GM12875 (cell line): ENCODE measurements at regions not wholly inside any gene's neighbourhood (a gene's known extent, or its start where the extent isn't known, plus 50 kb on each side); places are given as distances from the start of the nearest gene placed in this dataset.

Experiments
- H3K4me3 ChIP-seq: one replicate; pipeline ENCODE4 v1.5.1; 2011; ENCODE audit warnings: low read depth, low read length, control low read depth
- TF ChIP-seq, protein P1 (sequence below): IDR thresholded peaks from 2 replicates; pipeline ENCODE4 v1.5.1; 2011; ENCODE audit warnings: low read depth, mild to moderate bottlenecking, control low read depth, inconsistent platforms, low read length, moderate library complexity, borderline replicate concordance; ENCODE audit not compliant: insufficient read depth

DNA sequence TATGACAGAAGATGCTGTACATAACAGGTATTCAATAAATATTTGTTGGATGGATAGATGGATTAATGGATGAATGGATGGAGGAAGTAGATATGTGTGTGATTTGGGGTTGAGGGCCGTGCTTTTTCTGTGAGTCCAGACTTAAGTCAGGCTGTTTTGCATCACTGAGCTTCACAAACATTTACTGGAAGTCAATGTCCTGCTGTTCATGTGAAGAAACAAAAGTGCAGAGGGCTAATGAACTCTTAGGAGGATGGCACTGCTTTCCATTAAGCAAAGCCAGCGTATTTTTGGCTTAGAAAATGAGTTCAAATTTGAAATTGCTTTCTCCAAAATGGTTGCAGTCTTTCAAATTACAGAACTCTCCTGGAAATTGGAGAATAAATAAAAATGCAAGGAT is 260.6 kb upstream of the SASH1 start:
- TF ChIP-seq, protein P1, sequence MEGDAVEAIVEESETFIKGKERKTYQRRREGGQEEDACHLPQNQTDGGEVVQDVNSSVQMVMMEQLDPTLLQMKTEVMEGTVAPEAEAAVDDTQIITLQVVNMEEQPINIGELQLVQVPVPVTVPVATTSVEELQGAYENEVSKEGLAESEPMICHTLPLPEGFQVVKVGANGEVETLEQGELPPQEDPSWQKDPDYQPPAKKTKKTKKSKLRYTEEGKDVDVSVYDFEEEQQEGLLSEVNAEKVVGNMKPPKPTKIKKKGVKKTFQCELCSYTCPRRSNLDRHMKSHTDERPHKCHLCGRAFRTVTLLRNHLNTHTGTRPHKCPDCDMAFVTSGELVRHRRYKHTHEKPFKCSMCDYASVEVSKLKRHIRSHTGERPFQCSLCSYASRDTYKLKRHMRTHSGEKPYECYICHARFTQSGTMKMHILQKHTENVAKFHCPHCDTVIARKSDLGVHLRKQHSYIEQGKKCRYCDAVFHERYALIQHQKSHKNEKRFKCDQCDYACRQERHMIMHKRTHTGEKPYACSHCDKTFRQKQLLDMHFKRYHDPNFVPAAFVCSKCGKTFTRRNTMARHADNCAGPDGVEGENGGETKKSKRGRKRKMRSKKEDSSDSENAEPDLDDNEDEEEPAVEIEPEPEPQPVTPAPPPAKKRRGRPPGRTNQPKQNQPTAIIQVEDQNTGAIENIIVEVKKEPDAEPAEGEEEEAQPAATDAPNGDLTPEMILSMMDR, result no peak
- H3K4me3 ChIP-seq, result no peak overlapping the region

DNA sequence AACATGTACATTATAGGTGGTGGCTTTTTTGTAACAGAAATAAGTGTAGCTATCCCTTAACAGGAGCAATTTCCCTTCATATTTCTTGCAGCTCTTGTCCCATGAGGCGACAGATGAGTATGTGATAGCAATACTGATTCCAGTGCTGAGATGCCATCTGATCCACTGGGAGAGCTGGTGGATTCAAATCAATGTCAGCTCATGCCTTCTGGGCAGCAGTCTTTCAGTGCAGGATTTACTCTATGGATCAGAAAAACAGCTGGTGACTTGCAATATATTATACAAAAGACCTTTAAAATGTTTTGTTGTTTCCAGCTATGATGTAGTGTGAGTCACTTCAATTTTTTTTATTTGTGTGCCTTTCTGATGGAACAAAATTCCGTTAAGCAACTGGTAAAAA is 259.9 kb upstream of the SASH1 start:
- TF ChIP-seq, protein P1, result no peak
- no peak overlapping the region for H3K4me3 ChIP-seq

DNA sequence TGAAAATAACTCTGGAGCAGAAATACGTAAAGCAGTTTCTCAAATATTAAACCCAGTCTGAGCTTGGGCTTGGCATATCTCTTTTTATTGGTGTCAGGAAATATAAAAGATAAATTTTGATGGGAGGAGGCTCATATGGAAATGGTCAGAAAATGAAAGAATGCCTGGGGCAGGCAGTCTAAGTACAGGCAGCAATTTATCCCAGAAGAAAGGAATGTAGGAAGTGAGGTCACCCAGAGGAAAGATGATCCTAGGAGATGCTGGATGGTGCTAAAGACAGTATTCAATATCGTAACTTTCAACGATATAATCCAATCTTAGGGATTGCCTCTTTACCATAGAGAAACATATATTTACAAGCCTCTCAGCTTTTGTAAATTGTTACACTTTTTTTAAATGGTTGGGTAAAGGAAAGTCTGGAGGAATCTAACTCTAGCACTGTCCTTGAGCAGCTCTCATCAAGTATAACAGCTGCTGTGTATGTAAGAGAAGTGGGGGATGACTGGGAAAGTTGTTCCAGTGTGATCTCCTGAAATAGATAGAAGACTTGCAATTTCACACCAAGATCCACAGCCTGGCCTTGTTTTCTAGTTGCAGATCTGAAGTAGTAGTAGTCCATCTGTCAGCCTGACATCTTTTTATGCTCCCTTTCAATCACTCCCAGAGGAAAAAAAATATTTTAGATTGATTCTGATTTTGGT is 256.9 kb upstream of the SASH1 start:
- TF ChIP-seq, protein P1, result no peak
- H3K4me3 ChIP-seq, result no peak overlapping the region

DNA sequence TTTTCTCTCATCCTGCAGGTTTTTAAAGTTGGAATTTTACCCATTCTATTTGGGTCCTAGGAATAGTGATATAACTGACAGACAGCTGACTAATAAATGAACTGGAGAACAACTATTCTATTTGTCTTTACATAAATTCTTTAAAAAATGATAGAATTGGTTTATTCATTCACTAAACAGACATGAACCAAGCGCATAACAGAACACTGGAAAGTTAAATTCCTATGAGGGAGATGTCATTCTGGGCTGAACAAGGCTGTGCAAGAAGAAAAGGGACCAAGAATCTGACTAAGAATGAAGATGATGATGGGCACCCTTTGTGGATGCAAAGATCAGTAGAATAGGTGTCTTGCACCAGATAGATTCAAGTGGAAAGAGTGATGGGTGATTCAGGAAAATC is 256.3 kb upstream of the SASH1 start:
- TF ChIP-seq, protein P1, result no peak
- no peak overlapping the region for H3K4me3 ChIP-seq

DNA sequence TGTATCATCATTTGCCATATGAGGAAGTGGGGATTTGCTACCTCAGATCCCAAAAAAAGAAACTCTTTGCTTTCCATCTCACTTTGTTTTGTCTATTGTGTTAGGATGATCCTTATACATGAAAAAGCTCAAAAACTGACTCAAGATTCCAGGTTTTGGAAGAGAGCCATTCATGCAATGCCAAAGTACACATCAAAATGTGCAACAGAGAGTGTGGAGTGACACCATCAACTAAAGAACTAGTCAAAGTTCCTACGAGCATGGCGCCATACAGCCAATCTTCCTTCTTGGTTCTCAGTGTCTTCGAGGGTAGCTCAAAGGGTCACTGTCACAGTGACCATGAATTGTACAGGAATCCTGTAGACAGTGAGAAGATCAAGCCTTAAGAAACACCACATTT is 255.8 kb upstream of the SASH1 start:
- H3K4me3 ChIP-seq, result no peak overlapping the region
- TF ChIP-seq, protein P1, result no peak

DNA sequence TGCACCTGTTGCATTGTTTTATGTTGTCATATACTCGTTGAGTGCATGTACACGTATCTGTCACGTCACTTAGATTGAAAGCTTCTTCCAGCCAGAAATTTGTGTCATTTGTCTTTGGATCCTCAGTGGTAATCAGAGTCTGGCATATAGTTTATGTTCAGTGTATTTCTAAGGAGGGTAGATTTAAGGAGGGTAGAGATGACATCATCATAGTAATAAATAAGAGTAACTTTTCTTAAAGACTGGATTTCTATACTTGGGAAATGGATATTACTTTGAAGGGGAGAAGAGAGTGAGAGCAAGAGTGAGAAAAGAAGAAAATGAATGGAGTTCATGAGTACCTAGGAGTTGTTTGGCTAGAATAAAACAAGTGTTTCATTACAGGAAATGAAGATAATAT is 255.0 kb upstream of the SASH1 start:
- TF ChIP-seq, protein P1, result no peak
- no peak overlapping the region for H3K4me3 ChIP-seq

DNA sequence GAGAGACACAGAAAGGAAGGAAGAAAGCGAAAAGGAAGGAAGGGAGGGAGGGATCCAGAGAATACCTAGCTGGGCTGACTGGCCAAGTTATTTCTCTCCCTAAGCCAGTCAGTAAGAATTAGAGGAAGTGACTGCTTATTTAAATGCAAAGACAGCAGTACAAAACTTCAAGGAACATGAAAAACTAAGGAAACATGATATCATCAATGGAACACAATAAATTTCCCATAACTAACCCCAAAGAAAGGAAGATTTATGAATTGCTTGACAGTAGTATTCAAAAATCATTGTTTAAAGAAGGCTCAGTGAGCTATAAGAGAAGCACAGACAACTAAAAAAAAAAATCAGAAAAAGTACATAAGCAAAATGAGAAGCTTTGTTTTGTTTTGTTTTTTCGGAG is 252.3 kb upstream of the SASH1 start:
- H3K4me3 ChIP-seq, result no peak overlapping the region
- TF ChIP-seq, protein P1, result no peak
